GM21529 (cell line): ENCODE measurements at regions not wholly inside any gene's neighbourhood (a gene's known extent, or its start where the extent isn't known, plus 50 kb on each side); places are given as distances from the start of the nearest gene placed in this dataset.
A peak's percentile ranks its signal among the peaks of the same experiment; 100 is the strongest.

Experiments
- ATAC-seq: cut with Tn5 transposase; IDR thresholded peaks from one replicate; pipeline ENCODE4 v1.9.1; 2021; ENCODE audit not compliant: unreplicated experiment

- ATAC-seq: no peak
These were observed 104.0 kb upstream of the SSTR1 start for GRCh38 chr14:38103542-38104225.

GRCh38 chr14:38105106-38105702 is 102.5 kb upstream of the SSTR1 start:
- no peak for ATAC-seq

- ATAC-seq: peak; percentile 58
These were observed 100.5 kb upstream of the SSTR1 start for GRCh38 chr14:38107216-38107631.

- no peak for ATAC-seq
These were observed 99.0 kb upstream of the SSTR1 start for GRCh38 chr14:38108681-38109080.

GRCh38 chr14:38110258-38110657 is 97.4 kb upstream of the SSTR1 start:
- no peak for ATAC-seq

GRCh38 chr14:38111046-38111445 is 96.7 kb upstream of the SSTR1 start:
- ATAC-seq: no peak

- no peak for ATAC-seq
These were observed 94.2 kb upstream of the SSTR1 start for GRCh38 chr14:38113546-38113945.

- no peak for ATAC-seq
These were observed 90.8 kb upstream of the SSTR1 start for GRCh38 chr14:38116895-38117294.

GRCh38 chr14:38120109-38120508 is 87.6 kb upstream of the SSTR1 start:
- no peak for ATAC-seq

- ATAC-seq: no peak
These were observed 86.2 kb upstream of the SSTR1 start for GRCh38 chr14:38121320-38122020.

GRCh38 chr14:38122241-38122640 is 85.5 kb upstream of the SSTR1 start:
- ATAC-seq: no peak

- no peak for ATAC-seq
These were observed 83.2 kb upstream of the SSTR1 start for GRCh38 chr14:38124506-38124905.

GRCh38 chr14:38125481-38126037 is 82.1 kb upstream of the SSTR1 start:
- ATAC-seq: no peak

GRCh38 chr14:38127356-38127755 is 80.3 kb upstream of the SSTR1 start:
- ATAC-seq: no peak

GRCh38 chr14:38127784-38128183 is 79.9 kb upstream of the SSTR1 start:
- no peak for ATAC-seq

GRCh38 chr14:38128640-38129039 is 79.1 kb upstream of the SSTR1 start:
- no peak for ATAC-seq

- ATAC-seq: no peak
These were observed 78.5 kb upstream of the SSTR1 start for GRCh38 chr14:38129192-38129591.

GRCh38 chr14:38129705-38130104 is 78.0 kb upstream of the SSTR1 start:
- ATAC-seq: no peak

- ATAC-seq: no peak
These were observed 73.2 kb upstream of the SSTR1 start for GRCh38 chr14:38134416-38135030.

GRCh38 chr14:38135106-38135867 is 72.4 kb upstream of the SSTR1 start:
- no peak for ATAC-seq

- ATAC-seq: no peak
These were observed 70.7 kb upstream of the SSTR1 start for GRCh38 chr14:38137005-38137404.
